Astrocyte of the cerebellum (primary cell): ENCODE measurements at regions not wholly inside any gene's neighbourhood (a gene's known extent, or its start where the extent isn't known, plus 50 kb on each side); places are given as distances from the start of the nearest gene placed in this dataset.

ENCODE experiments used
- DNase-seq: peaks from one replicate; pipeline ENCODE4 v3.0.0-alpha.2; 2011; ENCODE audit warnings: low read depth
- H3K4me3 ChIP-seq: 2 replicates; pipeline ENCODE4 v1.5.1; 2011; ENCODE audit warnings: mild to moderate bottlenecking, low read depth, low read length, moderate library complexity
- in situ Hi-C: cut with HindIII; loops from 2 replicates; pipeline ENCODE4 v1.10.0; 2017; ENCODE audit warnings: low sequenced_read_pairs
- TF ChIP-seq, protein P1 (sequence below): IDR thresholded peaks from 2 replicates; pipeline ENCODE4 v1.5.1; 2012; ENCODE audit warnings: low read length, low read depth, moderate library complexity, mild to moderate bottlenecking; ENCODE audit errors: missing control alignments

DNA sequence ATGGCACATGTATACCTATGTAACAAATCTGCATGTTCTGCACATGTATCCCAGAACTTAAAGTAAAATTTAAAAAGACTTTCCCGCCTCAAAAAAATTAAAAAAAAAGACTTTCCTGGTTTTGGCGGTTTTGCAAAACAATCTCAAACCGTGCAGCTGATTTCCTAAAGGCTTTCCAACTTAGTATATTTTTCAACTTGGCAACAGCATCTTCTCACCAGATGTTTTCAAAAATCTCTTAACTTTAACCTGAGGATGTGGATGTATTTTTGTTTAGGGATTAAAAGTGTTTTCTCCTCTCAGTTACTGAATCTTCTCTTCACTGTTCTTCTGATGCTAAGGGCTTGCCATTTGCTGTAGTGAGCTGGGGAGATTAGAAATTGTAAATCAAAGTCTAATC is 96.5 kb upstream of the PLPP4 start:
- H3K4me3 ChIP-seq, result no peak overlapping the region
- TF ChIP-seq, protein P1, sequence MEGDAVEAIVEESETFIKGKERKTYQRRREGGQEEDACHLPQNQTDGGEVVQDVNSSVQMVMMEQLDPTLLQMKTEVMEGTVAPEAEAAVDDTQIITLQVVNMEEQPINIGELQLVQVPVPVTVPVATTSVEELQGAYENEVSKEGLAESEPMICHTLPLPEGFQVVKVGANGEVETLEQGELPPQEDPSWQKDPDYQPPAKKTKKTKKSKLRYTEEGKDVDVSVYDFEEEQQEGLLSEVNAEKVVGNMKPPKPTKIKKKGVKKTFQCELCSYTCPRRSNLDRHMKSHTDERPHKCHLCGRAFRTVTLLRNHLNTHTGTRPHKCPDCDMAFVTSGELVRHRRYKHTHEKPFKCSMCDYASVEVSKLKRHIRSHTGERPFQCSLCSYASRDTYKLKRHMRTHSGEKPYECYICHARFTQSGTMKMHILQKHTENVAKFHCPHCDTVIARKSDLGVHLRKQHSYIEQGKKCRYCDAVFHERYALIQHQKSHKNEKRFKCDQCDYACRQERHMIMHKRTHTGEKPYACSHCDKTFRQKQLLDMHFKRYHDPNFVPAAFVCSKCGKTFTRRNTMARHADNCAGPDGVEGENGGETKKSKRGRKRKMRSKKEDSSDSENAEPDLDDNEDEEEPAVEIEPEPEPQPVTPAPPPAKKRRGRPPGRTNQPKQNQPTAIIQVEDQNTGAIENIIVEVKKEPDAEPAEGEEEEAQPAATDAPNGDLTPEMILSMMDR, result no peak
- in situ Hi-C loops, result no loop called here
- DNase-seq, result no peak

DNA sequence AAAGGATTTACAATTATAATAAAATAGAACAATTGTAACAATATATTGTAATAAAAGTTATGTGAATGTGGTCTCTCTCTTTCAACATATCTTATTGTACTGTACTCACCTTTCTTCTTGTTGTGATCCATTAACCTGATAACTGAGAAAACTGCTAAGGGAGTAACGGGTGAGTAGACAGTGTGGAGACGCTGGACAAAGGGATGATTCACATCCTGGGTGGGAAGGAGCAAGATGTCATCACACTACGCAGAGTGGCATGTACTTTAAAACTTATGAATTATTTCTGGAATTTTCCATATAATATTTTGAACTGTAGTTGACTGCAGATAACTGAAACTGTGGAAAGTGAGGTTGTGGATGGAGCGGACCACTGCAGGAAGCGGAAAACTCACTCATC is 91.2 kb upstream of the PLPP4 start:
- in situ Hi-C loops, result no loop called here
- no peak overlapping the region for H3K4me3 ChIP-seq
- no peak for DNase-seq
- TF ChIP-seq, protein P1, result no peak

DNA sequence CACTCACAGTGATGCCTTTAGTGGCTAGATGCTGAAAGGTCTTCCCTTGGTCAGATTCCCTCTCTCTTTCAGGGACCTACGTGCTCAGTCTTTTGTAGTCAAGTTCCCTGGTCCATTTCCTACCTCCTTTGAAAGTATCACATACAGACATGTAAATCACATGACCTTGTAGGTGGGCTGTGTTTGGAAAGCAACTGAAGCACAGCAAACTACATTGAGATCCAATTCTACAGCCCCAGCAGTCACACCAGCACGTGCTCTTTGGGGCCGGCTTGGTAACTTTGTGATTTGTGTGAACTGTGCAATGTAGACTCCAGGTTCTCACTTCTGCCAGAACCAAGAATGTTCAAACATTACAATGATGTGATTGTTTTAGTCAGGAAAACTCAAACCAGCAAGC is 89.7 kb upstream of the PLPP4 start:
- TF ChIP-seq, protein P1, result no peak
- in situ Hi-C loops, result no loop called here
- no peak for DNase-seq
- H3K4me3 ChIP-seq, result no peak overlapping the region

DNA sequence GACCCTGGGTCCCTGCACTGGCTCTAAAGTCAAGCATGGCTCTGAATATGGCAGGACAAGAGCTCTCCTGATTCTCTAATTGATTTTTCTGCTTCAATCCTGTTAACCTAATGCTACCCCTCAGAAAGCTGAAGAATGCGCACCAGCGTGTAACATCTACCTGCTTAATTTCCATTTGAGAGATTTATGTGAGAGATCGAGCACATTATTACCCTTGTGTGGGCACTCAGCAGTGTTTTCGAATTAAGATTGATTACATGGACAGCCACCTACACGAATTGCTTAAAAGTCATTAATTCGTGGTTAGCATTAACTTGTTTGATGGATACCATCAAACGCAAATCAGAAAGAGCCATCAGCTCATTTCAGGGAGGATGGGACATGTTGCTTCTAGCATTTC is 88.7 kb upstream of the PLPP4 start:
- TF ChIP-seq, protein P1, result no peak
- H3K4me3 ChIP-seq, result no peak overlapping the region
- in situ Hi-C loops, result no loop called here
- no peak for DNase-seq

DNA sequence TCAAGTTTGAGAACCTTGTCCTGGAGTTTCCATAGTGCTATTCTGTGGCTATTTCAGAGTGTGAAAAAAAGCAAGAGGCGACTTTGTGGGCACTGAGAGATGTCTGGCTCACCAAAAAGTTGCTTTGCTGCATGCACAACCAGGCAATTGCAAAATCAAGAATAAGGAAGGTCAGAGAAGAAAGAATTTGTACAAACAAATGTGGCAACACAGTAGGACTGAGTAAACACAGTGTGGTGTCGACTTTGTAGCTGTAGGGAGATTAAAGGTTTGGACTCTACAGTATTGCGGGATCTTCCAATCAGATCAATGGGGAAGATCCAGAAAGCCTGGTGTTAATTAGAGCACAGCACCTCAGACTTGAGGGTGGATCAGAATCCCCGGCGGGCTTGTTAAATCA is 88.1 kb upstream of the PLPP4 start:
- in situ Hi-C loops, result no loop called here
- no peak overlapping the region for H3K4me3 ChIP-seq
- DNase-seq, result no peak
- TF ChIP-seq, protein P1, result no peak

DNA sequence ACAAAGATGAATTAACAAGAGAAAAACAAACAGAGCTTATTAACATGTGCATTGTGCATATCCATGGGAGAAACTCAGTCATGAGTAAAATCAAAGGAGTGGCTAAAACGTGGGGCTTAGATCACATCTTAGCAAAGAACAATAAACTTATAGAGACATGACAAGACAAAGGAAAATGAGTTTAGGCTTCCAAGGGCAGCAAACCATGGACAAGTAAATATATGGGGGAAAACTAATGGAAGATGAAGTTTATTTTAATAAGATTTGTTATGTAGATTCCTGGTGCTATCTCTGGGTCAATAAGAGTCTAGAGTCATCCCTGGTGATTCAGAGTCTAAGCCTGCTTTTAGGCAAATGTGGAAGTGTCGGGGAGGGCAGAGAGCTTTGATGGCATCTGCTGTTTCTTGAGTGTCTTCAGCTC is 87.2 kb upstream of the PLPP4 start:
- in situ Hi-C loops, result no loop called here
- no peak overlapping the region for H3K4me3 ChIP-seq
- TF ChIP-seq, protein P1, result no peak
- no peak for DNase-seq

DNA sequence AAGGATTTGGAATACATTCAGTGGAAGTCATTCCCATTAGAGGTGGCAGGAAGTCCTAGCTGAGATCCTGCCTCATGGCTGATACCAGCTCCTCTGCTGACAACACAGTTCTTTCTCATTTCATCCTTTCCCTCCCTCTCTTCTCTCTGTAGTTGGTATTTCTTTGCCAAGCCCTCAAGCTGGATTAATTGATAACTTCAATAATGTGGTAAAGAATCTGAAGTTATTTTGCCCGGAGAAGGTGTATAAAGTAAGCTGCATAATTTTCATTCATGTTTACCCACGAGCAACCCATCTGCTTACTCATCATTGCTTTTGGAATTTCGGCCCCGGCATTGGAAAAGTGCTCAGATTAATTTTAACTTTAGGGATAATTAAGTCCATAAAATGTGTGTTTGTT is 85.2 kb upstream of the PLPP4 start:
- no peak for DNase-seq
- TF ChIP-seq, protein P1, result no peak
- in situ Hi-C loops, result no loop called here
- H3K4me3 ChIP-seq, result no peak overlapping the region
